ENCODE measurements at regions not wholly inside any gene's neighbourhood (a gene's known extent, or its start where the extent isn't known, plus 50 kb on each side); places are given as distances from the start of the nearest gene placed in this dataset.

- no CpG with 5 or more reads among the region's 8 CpGs for WGBS (ENCODE audit: extremely low coverage, insufficient read length, low lambda C conversion rate)
- Mint-ChIP-seq H3K4me1 (peaks cover 0 to 2% of the 10 kb centered on the region in 2 experiments; a peak in 1 of 4 replicates), H3K27ac (no peak overlapping the region), H3K36me3 (ENCODE audit: insufficient read depth in 1 of 3, low read depth in 3 of 3) (no peaks in the 10 kb centered on the region), H3K9me3 (no peaks in the 10 kb centered on the region), H3K27me3 (ENCODE audit: low read depth) (no peaks in the 10 kb centered on the region), H3K4me3 (no peak overlapping the region)
- no peak overlapping the region for H3K9ac ChIP-seq (ENCODE audit: extremely low read depth, insufficient read length, low read length)
- no peak overlapping the region for H2BK15ac ChIP-seq (ENCODE audit: low read depth, low read length)
- no peak overlapping the region for H2AK5ac ChIP-seq (ENCODE audit: insufficient read length, low read length)
- H3K23ac ChIP-seq (ENCODE audit: insufficient read length, low read depth, low read length) = no peak overlapping the region
- H3K23me2 ChIP-seq (ENCODE audit: insufficient read length, low read depth, low read length, poor library complexity, severe bottlenecking) = no peaks in the 10 kb centered on the region
- no peaks in the 10 kb centered on the region for H3K79me1 ChIP-seq (ENCODE audit: insufficient read depth, low read depth, low read length, poor library complexity, severe bottlenecking)
- no peak overlapping the region for H3K4me2 ChIP-seq (ENCODE audit: insufficient read depth, insufficient read length, low read length)
- no peak overlapping the region for H2BK5ac ChIP-seq (ENCODE audit: insufficient read length, low read length)
- H2AFZ ChIP-seq (ENCODE audit: low read length) = no peak overlapping the region
- no peaks in the 10 kb centered on the region for H4K20me1 ChIP-seq (ENCODE audit: control insufficient read depth, insufficient read depth, insufficient read length)
- H3K18ac ChIP-seq (ENCODE audit: insufficient read length, low read depth, low read length) = no peak overlapping the region
- no peak overlapping the region for H3K27ac ChIP-seq (ENCODE audit: insufficient read length, low read depth, low read length)
- no peaks in the 10 kb centered on the region for H3K27me3 ChIP-seq (ENCODE audit: insufficient read depth, low read length)
- H4K91ac ChIP-seq (ENCODE audit: insufficient read length, low read depth, low read length) = no peak overlapping the region
- H3K9me3 ChIP-seq (ENCODE audit: control insufficient read depth, low read depth, low read length) = no peaks in the 10 kb centered on the region
- H2BK20ac ChIP-seq (ENCODE audit: low read depth, low read length, poor library complexity, severe bottlenecking) = no peak overlapping the region
- H3K4ac ChIP-seq (ENCODE audit: low read depth, low read length) = no peak overlapping the region
- TF ChIP-seq CTCF (conservative IDR thresholded peaks at IDR 0.05) = no peak
- DNase-seq = no peak
- no peak overlapping the region for H3T11ph ChIP-seq (ENCODE audit: low read length)
- H4K5ac ChIP-seq (ENCODE audit: insufficient read length, low read depth, low read length) = no peak overlapping the region
- no peak overlapping the region for H2BK12ac ChIP-seq (ENCODE audit: insufficient read length, low read depth, low read length)
- H3K56ac ChIP-seq (ENCODE audit: insufficient read length, low read depth, low read length) = no peak overlapping the region
- no peaks in the 10 kb centered on the region for H3K4me1 ChIP-seq (ENCODE audit: insufficient read depth, low read length)
- no peak overlapping the region for H3K14ac ChIP-seq (ENCODE audit: insufficient read depth, low read length)
- H2BK120ac ChIP-seq (ENCODE audit: low read depth, low read length, poor library complexity, severe bottlenecking) = no peak overlapping the region
- no peak overlapping the region for H4K8ac ChIP-seq (replicated peaks; ENCODE audit: insufficient read length, low read depth, low read length)
- no peaks in the 10 kb centered on the region for H3K79me2 ChIP-seq (ENCODE audit: insufficient read depth, low read length)
Measured at GRCh38 chr6:166724576-166724975, 97.5 kb upstream of the RPS6KA2 start.

Data from H9 (cell line).